ENCODE measurements at regions not wholly inside any gene's neighbourhood (a gene's known extent, or its start where the extent isn't known, plus 50 kb on each side); places are given as distances from the start of the nearest gene placed in this dataset.

DNA sequence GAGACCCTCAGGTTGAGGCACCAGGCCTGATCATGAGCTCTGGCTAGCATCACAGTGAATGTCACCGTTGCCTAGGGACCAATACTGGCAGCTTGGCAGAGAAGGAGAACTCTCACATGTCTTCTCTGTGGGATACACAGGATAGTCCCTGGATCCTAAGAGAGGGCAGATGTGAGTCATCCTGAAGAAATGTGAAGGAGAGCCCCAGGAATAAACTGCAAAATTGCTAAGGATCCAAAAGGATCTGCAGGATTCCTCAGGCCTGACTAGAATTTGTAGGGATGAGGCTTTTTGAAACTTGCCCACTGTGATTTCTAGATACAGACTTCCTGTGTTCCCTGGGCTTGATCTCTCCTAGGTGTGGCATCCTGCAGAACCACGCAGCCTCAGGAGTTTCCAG lies 785.9 kb upstream of the TSPY4 start:
- TF ChIP-seq CTCF (IDR thresholded peaks at IDR 0.05) (no peak), POLR2A (IDR thresholded peaks at IDR 0.05) (no peak), EP300 (IDR thresholded peaks at IDR 0.05) (no peak)

All from tibial nerve (tissue), 4 donors.